ENCODE measurements at regions not wholly inside any gene's neighbourhood (a gene's known extent, or its start where the extent isn't known, plus 50 kb on each side); places are given as distances from the start of the nearest gene placed in this dataset.

GRCh38 chr3:176578316-176578715, 619.0 kb downstream of the TBL1XR1 start:
- ChIA-PET CTCF (no interaction called here), POLR2A (no interaction called here)
- no peak for DNase-seq
- H3K36me3 Mint-ChIP-seq (ENCODE audit: low read depth) = no peaks in the 10 kb centered on the region
- no peak overlapping the region for H3K27ac Mint-ChIP-seq
- no peak overlapping the region for H3K4me3 Mint-ChIP-seq
- peaks cover 2% of the 10 kb centered on the region for H3K9me3 Mint-ChIP-seq
- no peaks in the 10 kb centered on the region for H3K27me3 Mint-ChIP-seq
- no peaks in the 10 kb centered on the region for H3K4me1 Mint-ChIP-seq

GRCh38 chr3:176577447-176577846, 619.8 kb downstream of the TBL1XR1 start:
- Mint-ChIP-seq H3K27ac (no peak overlapping the region), H3K36me3 (ENCODE audit: low read depth) (no peaks in the 10 kb centered on the region), H3K27me3 (no peaks in the 10 kb centered on the region), H3K4me1 (no peaks in the 10 kb centered on the region), H3K4me3 (no peak overlapping the region), H3K9me3 (peaks cover 2% of the 10 kb centered on the region)
- no peak for DNase-seq
- CTCF ChIA-PET = no interaction called here
- POLR2A ChIA-PET = no interaction called here

DNA sequence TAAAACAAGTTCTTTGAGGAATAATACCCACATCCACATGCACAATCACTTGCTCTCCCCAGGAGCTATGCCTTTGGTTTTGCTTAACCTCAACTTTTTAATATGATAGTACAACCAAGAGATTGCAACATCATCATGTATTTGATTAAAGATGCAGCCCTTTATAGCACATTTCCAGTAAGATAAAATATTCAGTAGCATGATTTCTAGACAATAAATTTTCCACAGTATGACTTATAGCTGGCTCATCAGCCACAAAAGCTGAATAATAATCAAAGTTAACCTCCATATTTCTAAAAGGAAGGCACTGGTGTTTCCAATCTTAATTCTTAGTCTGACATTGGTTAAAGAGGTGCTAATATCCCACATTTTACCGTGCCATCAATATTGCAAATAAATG, 622.5 kb downstream of the TBL1XR1 start:
- no peaks in the 10 kb centered on the region for H3K4me1 Mint-ChIP-seq
- no peak overlapping the region for H3K27ac Mint-ChIP-seq
- POLR2A ChIA-PET = no interaction called here

DNA sequence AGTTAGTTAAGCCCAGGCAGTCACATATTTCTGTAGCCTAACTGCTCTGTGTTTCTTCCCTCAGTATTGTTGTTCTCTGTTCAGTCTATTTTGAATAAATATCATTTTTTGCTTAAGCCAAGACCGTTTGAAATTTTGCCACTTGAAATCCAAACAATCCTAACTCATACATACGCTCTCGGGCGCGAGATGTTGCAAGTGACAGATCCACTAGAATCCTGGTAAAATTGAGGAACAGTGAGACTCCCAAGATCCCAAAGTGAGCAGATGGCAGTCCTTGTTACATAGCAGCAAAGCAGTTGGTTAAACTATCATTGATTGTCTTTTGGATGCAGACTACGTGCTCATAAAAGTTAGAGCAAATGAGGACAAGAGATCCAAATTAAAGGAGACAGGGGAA, 625.4 kb downstream of the TBL1XR1 start:
- Mint-ChIP-seq H3K4me1 (no peaks in the 10 kb centered on the region), H3K9me3 (no peaks in the 10 kb centered on the region), H3K36me3 (ENCODE audit: low read depth) (no peaks in the 10 kb centered on the region), H3K27me3 (no peaks in the 10 kb centered on the region), H3K27ac (no peak overlapping the region), H3K4me3 (no peak overlapping the region)
- no peak for DNase-seq
- CTCF ChIA-PET = no interaction called here
- POLR2A ChIA-PET = no interaction called here

More for the DNA sequence above, 622.5 kb downstream of the TBL1XR1 start:
- H3K4me3 Mint-ChIP-seq = no peak overlapping the region
- no peaks in the 10 kb centered on the region for H3K27me3 Mint-ChIP-seq
- no peak for DNase-seq
- H3K36me3 Mint-ChIP-seq (ENCODE audit: low read depth) = no peaks in the 10 kb centered on the region
- H3K9me3 Mint-ChIP-seq = peaks cover 2% of the 10 kb centered on the region
- CTCF ChIA-PET = no interaction called here

DNA sequence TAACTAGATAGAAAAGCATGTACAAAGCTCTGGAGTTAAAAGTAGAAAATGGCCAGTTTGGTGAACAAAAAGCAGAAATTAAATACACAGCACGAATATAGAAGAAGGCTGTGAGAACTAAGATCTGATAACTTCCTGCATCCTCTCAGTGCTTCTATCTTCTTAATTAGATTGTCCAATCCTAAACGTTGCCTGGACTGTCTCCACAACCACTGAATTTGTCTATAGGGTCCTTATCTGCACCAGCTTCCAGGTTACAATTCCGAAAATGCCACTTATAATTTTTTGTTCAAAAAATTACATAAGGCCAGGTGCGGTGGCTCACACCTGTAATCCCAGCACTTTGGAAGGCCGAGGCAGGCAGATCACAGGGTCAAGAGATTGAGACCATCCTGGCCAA, 626.3 kb downstream of the TBL1XR1 start:
- H3K36me3 Mint-ChIP-seq (ENCODE audit: low read depth) = no peaks in the 10 kb centered on the region
- ChIA-PET CTCF (no interaction called here), POLR2A (no interaction called here)
- DNase-seq = no peak
- H3K27me3 Mint-ChIP-seq = no peaks in the 10 kb centered on the region
- no peaks in the 10 kb centered on the region for H3K4me1 Mint-ChIP-seq
- H3K4me3 Mint-ChIP-seq = no peak overlapping the region
- H3K9me3 Mint-ChIP-seq = no peaks in the 10 kb centered on the region
- H3K27ac Mint-ChIP-seq = no peak overlapping the region

DNA sequence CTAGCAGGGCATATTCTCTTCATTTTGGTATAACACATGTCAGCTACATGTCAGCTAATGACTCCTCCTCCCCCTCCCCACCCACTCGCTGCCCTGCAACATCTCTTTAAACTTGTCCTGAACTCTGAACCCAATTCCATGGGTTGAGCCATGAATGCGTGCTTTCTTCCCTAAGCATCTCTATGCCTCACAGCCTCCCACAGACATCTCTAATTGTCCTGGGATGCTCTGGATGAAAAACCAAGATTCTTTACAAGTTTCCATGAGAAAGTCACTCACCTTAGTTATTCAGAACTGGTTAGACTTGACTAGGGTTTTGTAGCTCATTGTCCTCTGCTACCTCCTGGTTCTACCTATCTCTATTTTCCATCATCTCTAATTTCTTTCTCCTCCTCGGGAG, 629.1 kb downstream of the TBL1XR1 start:
- CTCF ChIA-PET = no interaction called here
- Mint-ChIP-seq H3K36me3 (ENCODE audit: low read depth) (no peaks in the 10 kb centered on the region), H3K27ac (no peak overlapping the region), H3K4me1 (no peaks in the 10 kb centered on the region), H3K27me3 (no peaks in the 10 kb centered on the region), H3K9me3 (no peaks in the 10 kb centered on the region), H3K4me3 (no peak overlapping the region)
- POLR2A ChIA-PET = no interaction called here
- no peak for DNase-seq

DNA sequence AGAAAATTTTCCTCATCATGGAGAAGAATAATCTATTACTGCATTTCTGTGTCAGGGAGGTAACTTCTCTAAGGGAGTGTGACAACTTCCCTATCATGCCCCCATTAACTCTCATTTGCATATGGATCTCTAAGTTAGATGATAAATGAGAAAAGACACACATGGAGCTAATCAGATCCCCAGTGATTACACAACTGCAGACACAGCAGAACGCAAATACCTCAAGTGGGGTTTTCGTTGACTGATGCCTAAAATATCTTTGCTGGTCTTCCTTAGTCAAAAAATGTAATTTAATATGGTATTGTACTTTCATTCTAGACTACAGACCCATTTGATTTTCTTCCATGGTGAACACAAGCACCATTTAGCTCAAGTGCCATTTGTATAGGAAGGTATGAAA, 630.5 kb downstream of the TBL1XR1 start:
- Mint-ChIP-seq H3K4me3 (no peak overlapping the region), H3K4me1 (no peaks in the 10 kb centered on the region), H3K9me3 (no peaks in the 10 kb centered on the region), H3K27ac (no peak overlapping the region), H3K27me3 (no peaks in the 10 kb centered on the region), H3K36me3 (ENCODE audit: low read depth) (no peaks in the 10 kb centered on the region)
- ChIA-PET POLR2A (no interaction called here), CTCF (no interaction called here)
- no peak for DNase-seq

- H3K27me3 Mint-ChIP-seq = no peaks in the 10 kb centered on the region
- no peaks in the 10 kb centered on the region for H3K9me3 Mint-ChIP-seq
- no peak overlapping the region for H3K4me3 Mint-ChIP-seq
- ChIA-PET POLR2A (no interaction called here), CTCF (no interaction called here)
- H3K4me1 Mint-ChIP-seq = no peaks in the 10 kb centered on the region
- H3K27ac Mint-ChIP-seq = no peak overlapping the region
- DNase-seq = no peak
- H3K36me3 Mint-ChIP-seq (ENCODE audit: low read depth) = no peaks in the 10 kb centered on the region
Measured at GRCh38 chr3:176562331-176562730, 635.0 kb downstream of the TBL1XR1 start.

GRCh38 chr3:176561826-176562225, 635.5 kb downstream of the TBL1XR1 start:
- ChIA-PET CTCF (no interaction called here), POLR2A (no interaction called here)
- Mint-ChIP-seq H3K4me1 (no peaks in the 10 kb centered on the region), H3K27me3 (no peaks in the 10 kb centered on the region), H3K27ac (no peak overlapping the region), H3K9me3 (no peaks in the 10 kb centered on the region), H3K36me3 (ENCODE audit: low read depth) (no peaks in the 10 kb centered on the region), H3K4me3 (no peak overlapping the region)
- no peak for DNase-seq

DNA sequence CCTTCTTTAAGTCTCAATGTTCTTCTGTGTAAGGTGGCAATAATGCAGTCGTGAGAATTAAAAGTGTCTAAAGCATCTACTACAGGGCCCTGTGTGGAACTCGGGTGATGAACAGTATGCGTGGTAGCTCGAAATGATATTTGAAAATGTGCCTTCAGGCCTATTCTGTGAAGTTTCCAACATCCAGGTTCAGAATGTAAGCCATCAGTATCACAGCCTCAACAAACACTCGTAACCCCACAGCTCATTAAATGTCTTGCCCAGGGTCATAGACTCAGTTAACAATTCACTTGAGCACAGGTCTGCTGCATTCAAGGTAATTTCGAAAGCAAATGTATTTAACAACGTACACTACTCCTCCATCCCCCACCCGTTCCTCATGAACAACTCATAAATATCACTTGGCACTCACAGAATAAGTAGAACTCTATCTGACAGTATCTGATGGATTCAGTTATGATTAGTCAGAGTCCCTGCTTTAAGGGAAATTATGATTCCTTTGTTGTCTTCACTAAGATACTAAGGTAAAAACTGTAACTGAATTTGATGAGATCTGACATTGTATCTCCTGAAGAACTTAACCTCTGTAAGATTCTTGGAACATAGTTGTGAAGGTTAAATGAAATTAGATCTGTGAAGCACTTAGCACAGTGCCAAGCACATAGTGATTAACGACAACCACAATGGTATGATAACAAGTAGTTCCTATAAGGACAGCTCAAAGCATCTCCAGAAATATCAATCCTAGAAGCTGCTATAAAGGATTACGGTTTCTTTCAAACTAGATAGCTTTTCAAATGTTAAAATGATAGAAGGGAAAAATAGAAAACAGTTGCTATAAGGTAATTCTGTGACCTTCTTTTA, 642.3 kb downstream of the TBL1XR1 start:
- no peak for DNase-seq
- no peak overlapping the region for H3K4me3 Mint-ChIP-seq
- POLR2A ChIA-PET = no interaction called here
- no peaks in the 10 kb centered on the region for H3K27me3 Mint-ChIP-seq
- no peaks in the 10 kb centered on the region for H3K4me1 Mint-ChIP-seq
- no peaks in the 10 kb centered on the region for H3K9me3 Mint-ChIP-seq
- H3K36me3 Mint-ChIP-seq (ENCODE audit: low read depth) = no peaks in the 10 kb centered on the region
- CTCF ChIA-PET = no interaction called here
- H3K27ac Mint-ChIP-seq = no peak overlapping the region

DNA sequence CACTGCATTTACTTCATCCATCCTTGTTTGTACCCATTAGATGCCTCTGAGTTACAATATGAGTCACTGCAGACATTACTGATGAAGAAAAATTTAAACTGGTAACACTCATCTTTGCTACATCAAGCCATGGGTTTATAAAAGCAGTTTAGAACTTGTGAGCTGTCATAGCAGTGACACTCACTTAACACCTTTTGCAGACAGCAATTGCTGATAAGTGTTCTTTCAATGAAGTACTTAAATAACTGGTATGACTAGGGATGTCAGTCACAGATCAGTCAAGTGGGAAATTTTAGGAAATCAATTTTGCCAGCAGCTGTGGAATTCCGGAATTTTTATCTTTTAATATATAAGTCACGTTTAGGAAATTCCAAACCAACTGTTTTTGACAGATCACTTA, 643.0 kb downstream of the TBL1XR1 start:
- POLR2A ChIA-PET = no interaction called here
- H3K9me3 Mint-ChIP-seq = no peaks in the 10 kb centered on the region
- H3K4me3 Mint-ChIP-seq = no peak overlapping the region
- CTCF ChIA-PET = no interaction called here
- H3K36me3 Mint-ChIP-seq (ENCODE audit: low read depth) = no peaks in the 10 kb centered on the region
- H3K27ac Mint-ChIP-seq = no peak overlapping the region
- no peak for DNase-seq
- H3K27me3 Mint-ChIP-seq = no peaks in the 10 kb centered on the region
- H3K4me1 Mint-ChIP-seq = no peaks in the 10 kb centered on the region

GRCh38 chr3:176526942-176527341, 670.3 kb downstream of the TBL1XR1 start:
- no peaks in the 10 kb centered on the region for H3K9me3 Mint-ChIP-seq
- no peak overlapping the region for H3K27ac Mint-ChIP-seq
- H3K36me3 Mint-ChIP-seq (ENCODE audit: low read depth) = no peaks in the 10 kb centered on the region
- no peaks in the 10 kb centered on the region for H3K27me3 Mint-ChIP-seq
- no peak overlapping the region for H3K4me3 Mint-ChIP-seq
- ChIA-PET CTCF (no interaction called here), POLR2A (no interaction called here)
- no peak for DNase-seq
- H3K4me1 Mint-ChIP-seq = no peaks in the 10 kb centered on the region

DNA sequence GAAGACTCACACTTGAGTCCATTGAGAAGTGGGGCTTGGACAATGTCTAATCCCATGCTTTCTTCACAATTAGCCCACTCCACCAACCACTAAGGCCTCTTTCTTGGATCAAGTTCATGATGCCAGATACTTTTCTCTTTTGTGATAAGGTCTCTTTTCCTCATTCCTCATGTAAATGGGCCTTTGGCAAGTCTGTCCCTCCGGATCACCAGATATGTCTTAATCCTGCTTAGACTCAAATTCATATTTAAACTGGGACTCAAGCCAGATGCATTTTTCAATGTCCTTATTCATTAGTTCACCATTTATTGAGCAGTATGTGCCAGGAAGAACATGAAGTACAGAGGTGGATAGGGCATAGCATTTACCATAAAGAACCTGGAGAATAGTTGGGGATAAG, 671.1 kb downstream of the TBL1XR1 start:
- no peaks in the 10 kb centered on the region for H3K4me1 Mint-ChIP-seq
- no peak overlapping the region for H3K27ac Mint-ChIP-seq
- H3K36me3 Mint-ChIP-seq (ENCODE audit: low read depth) = no peaks in the 10 kb centered on the region
- POLR2A ChIA-PET = no interaction called here
- no peaks in the 10 kb centered on the region for H3K27me3 Mint-ChIP-seq
- no peaks in the 10 kb centered on the region for H3K9me3 Mint-ChIP-seq
- no peak for DNase-seq
- H3K4me3 Mint-ChIP-seq = no peak overlapping the region
- CTCF ChIA-PET = no interaction called here

DNA sequence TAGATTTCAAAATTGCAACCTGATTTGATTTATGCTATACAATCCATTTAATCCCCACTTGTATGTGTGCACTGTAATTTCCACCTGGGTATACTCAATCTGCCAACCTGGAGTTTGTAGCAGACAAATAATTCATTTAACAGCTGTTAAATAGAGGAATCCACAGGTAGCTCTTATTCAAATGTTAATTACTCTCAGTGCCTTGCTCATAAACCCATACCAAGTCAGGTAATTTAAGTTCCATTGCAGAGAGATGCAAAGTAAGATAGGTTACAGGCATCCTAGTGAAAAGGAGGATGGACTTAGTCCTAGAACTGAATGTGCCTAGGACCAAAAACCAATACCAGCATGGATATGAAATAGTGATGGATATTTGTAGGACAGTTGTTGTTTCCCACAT, 674.2 kb downstream of the TBL1XR1 start:
- H3K27ac Mint-ChIP-seq = no peak overlapping the region
- H3K4me3 Mint-ChIP-seq = no peak overlapping the region
- POLR2A ChIA-PET = no interaction called here
- no peaks in the 10 kb centered on the region for H3K27me3 Mint-ChIP-seq
- no peak for DNase-seq
- H3K4me1 Mint-ChIP-seq = no peaks in the 10 kb centered on the region
- no peaks in the 10 kb centered on the region for H3K9me3 Mint-ChIP-seq
- H3K36me3 Mint-ChIP-seq (ENCODE audit: low read depth) = no peaks in the 10 kb centered on the region
- CTCF ChIA-PET = no interaction called here

All from activated CD4-positive, alpha-beta memory T cell treated with anti-CD3 and anti-CD28 coated beads, Interleukin-2, amount 10 ng/mL, durations not matched to agents 7 days and 5 days (primary cell).